ENCODE measurements at regions not wholly inside any gene's neighbourhood (a gene's known extent, or its start where the extent isn't known, plus 50 kb on each side); places are given as distances from the start of the nearest gene placed in this dataset.
"Not testable (repeated sequence)": the region's sequence is repeated elsewhere in the genome, so short reads cannot be mapped to it uniquely, and the experiment has no call there.

DNA sequence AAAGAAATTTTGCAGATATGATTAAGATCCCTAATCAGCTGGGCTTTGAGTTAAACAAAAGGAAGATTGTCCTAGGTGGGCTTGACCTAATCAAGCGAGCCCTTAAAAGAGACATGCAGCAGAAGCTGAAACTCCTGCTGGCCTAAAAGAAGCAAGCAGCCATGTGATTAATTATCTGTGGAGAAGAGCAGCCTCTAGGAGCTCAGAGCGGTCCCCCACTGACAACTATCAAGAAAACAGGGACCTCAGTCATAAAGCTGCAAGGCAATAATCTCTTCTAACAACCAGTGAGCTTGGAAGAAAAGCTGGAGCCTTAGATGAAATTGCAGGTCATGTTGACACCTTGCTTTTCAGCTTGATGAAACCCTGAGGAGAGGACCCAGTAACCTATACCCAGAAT is 288.9 kb upstream of the CLEC14A start:
- intact Hi-C loops (cut with DNase I): no loop called here
- DNase-seq (ENCODE audit: low spot score): no peak

DNA sequence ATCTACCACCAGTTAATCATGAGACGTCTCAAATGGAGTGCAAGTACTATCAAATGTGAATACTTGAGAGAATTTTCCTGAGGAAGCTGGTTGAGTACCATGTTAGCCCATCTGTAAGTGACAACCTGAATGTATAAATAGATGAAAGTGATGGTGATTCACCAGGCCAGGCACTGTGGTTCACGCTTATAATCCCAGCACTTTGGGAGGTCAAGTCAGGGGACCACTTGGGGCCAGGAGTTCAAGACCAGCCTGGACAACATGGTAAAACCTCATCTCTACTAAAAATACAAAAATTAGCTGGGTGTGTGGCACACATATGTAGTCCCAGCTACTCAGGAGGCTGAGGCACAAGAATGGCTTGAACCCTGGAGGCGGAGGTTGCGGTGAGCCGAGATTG is 288.0 kb upstream of the CLEC14A start:
- DNase-seq (ENCODE audit: low spot score); intact Hi-C loops (cut with DNase I): not testable (repeated sequence)

DNA sequence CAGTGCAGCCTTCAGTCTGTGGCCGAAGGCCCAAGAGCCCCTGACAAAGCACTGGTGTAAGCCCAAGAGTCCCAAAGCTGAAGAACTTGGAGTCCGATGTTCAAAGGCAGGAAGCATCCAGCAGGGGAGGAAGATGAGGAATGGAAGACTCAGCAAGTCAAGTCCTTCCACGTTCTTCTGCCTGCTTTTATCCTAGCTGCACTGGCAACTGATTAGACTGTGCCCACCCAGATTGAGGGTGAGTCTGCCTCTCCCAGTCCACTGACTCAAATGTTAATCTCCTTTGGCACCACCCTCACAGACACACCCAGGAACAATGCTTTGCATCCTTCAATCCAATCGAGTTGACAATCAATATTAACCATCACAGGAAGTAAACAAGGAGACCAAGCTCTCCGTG is 282.2 kb upstream of the CLEC14A start:
- DNase-seq (ENCODE audit: low spot score); intact Hi-C loops (cut with DNase I): not testable (repeated sequence)

DNA sequence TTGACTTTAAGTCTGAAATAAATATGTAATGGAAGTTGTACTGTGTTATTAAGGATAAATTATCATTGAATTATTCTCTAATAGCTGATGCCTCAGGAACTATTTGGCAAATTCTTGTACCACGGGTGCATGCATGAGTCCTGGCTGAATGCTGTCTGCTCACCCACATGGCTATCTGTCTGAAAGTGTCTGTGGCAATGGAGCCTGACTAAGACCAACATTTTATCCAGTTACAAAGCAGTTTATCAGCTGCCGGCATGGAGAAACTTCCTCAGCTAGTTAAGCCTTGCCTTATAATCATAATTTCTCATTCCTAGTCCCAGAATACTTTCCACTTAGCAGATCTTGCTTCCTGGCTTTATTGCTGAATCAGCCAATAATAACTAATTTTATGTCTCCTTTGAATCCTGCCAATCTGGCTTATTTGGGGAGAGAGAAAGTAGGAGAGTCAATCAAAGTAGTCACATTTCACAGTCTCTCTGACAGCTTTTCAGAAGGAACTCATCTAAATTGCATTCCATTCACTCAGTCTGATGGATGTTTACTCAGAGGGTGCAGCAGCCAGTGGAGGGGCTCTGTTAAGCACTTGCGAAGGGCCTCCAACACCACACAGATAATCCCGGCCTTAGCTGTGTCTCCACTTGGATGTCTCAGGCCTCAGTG is 280.6 kb upstream of the CLEC14A start:
- no peak for DNase-seq (ENCODE audit: low spot score)
- intact Hi-C loops (cut with DNase I): no loop called here

DNA sequence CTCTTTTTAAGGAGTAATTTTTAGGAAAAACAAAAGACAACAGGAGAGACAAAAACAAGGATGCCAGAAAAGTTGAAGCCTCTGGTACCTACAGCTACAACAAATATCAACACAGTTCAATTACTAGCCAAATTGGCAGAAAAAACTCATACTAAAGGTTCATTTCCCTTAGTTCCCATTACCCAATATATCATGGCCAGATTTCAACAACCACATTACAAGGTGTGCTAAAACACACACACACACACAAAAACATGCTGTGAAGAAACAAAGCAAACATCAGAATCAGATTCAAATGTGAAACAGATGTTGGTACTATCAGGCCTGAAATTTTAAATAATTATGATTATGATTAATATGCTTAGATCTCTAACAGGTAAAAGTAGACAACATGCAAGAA is 272.7 kb upstream of the CLEC14A start:
- intact Hi-C loops (cut with DNase I): no loop called here
- DNase-seq (ENCODE audit: low spot score): no peak

DNA sequence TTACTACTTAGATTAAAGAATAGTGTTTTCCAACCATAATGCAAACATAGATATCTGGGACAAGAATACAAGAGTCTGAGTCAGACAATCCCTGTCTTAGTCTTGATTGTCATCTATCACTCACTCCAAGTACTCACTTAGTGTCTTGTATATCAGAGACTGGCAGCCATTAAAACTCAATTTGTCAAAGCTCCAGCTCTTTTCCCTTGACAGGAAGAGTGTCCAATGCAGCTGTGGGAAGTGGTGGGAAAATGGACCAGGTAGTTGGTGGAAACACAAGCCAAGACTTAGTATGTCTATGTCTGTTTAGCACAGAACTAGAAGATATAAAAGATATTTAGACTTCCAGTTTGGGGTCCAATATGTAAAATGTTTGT is 271.6 kb upstream of the CLEC14A start:
- intact Hi-C loops (cut with DNase I): no loop called here
- DNase-seq (ENCODE audit: low spot score): no peak

DNA sequence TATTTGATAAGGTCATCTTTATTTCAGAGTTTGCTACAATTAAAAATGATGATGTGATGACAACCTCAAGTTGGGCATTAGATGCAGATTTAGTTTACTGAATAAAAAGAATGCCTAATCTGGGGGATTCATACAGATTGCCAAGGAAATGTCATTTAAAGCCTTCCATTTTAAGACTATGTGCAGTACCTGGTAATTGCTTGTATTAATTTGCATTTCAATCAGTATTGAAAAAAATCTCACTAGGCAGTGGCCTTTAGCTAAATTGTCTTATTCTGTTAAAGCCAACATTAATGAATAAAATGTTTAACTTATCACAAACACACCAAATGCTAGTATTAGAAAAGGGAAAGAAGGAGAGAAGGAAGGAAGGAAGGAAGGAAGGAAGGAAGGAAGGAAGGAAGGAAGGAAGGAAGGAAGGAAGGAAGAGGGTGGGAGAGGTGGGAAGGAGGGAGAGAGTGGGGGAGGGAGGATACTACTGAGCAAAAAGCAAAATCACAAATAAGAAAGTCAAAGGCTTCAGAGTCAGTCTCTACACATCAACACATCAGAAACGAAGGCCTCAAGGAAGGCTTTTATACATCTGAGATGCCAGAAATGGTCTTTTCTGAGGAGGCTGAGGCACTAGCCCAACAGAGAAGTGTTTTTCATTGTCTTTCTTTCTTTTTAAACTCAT is 271.1 kb upstream of the CLEC14A start:
- intact Hi-C loops (cut with DNase I): no loop called here
- no peak for DNase-seq (ENCODE audit: low spot score)

DNA sequence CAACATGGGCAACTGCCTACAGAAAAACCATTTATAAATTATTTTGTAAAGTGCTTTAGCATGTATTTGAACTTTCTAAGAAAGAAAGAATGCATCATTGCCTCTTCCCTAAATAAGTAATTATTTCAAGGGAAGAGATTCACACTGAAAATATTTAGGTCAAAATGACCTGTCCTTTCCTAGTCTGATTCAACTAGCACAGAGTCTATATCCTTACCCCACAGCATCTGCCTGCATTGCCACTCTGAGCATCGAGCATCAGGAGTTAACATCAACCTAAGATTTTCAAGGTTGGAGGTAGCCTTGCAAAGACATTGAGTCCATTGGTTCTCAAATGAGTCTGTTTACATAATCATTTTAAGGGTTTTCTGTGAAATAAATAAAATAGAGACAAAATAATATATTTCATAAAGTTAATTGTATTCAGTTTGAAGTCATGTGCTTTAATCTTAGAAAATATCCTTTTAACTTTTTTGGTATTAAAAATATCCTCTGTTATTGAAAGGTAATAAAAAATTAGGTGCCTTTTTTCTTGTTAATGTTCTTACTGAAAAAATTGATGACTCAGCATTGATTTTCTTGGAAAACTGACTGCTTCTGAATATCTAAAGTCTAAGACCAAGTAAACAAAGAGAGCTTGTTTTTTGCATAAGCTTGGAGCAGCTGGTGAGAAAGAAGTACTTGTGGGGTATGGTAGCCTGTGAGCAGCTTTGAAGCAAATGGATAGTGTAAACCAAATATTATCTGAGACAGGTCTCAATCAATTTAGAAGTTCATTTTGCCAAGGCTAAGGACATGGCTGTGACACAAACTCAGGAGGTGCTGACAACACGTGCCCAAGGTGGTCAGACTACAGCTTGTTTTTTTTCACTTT is 269.0 kb upstream of the CLEC14A start:
- DNase-seq (ENCODE audit: low spot score): no peak
- intact Hi-C loops (cut with DNase I): no loop called here

DNA sequence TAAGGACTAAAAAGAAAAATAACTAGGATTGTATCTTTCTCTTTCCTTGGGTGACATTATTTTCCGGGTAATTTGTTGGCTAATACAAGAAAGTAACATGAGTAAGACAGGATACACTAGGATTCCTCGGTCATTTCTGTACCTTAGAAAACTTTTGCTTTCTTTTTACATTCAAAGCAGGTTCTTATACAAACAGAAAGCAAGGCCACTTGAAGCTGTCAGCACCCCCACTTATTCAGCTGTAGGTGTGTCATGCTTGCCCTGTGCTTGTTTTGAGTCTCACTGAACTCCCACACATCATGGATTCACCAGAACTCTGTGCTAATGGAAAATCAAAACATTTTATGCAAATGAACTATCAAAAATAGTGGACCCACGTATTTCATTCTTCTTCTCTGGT is 266.8 kb upstream of the CLEC14A start:
- intact Hi-C loops (cut with DNase I): no loop called here
- no peak for DNase-seq (ENCODE audit: low spot score)

DNA sequence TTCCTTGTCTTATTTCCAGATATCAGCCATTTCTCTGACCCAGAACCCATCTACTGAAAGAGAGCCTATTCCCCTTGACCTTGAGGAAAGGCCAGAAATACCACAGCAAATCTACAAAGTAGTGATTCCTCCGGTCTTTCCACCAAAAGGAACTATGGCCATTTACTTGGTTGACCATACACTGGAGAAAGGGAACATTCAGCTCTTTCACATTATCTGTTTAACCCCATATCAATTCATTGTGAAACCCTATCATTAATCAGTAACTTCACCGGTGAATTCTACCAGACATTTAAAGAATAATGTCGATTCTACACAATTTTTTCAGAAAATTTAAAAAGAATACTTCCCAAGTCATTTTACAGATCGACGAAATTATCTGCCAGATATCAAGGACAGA is 265.7 kb upstream of the CLEC14A start:
- DNase-seq (ENCODE audit: low spot score): no peak

DNA sequence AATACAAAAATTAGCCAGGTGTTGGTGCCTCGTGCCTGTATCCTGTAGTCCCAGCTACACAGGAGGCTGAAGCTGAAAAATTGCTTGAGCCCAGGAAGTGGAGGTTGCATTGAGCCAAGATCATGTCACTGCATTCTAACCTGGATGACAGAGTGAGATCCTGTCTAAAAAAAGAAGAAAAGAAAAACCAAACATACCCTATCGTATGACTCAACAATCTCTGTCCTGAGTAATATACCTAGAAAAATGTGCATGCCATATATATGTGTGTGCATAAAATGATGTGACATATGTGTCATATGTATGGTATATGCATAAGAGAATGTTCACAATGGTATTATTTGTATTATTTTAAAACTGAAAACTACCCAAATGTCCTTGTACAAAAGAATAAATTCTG is 261.5 kb upstream of the CLEC14A start:
- intact Hi-C loops (cut with DNase I): no loop called here
- DNase-seq (ENCODE audit: low spot score): no peak

More for the DNA sequence above, 265.7 kb upstream of the CLEC14A start:
- intact Hi-C loops (cut with DNase I): no loop called here

DNA sequence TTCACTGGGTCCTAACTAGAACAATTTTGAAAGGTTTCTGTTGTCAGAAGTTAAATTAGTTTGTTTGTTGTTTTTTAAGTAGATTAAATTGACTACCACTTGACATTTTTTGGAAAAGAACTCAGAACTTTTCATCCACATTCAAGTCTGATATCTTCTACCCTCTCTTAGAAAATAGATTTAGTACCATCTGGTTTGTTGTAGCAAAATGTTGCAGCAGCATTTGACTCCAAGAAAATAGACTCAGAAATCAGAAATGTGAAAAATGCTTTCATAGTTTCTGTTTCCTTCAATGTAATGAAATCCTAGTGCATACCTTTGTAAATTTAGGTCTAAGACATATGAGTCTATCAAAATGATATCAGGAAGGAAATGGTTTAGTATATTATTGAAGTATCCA is 256.3 kb upstream of the CLEC14A start:
- intact Hi-C loops (cut with DNase I): no loop called here
- no peak for DNase-seq (ENCODE audit: low spot score)

DNA sequence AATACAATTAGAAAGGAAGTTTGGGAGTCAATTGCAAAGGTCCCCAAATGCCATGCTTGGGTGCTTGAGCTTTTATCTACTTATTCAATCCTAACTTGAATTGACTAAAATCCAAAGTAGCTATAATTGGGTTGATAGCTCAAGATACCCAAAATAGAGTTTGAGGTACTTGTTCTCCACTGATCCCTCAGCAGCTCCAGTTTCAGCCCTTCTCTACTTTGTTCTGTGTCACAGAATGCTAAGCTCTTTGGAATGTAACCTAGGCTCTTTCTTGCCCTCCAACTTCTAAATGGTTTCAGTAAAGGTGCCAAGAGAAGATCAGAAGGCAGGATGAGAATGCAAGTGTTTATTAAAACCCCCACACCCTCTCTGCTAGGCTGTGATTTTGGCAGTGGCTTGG is 251.4 kb upstream of the CLEC14A start:
- intact Hi-C loops (cut with DNase I): no loop called here
- DNase-seq (ENCODE audit: low spot score): no peak

DNA sequence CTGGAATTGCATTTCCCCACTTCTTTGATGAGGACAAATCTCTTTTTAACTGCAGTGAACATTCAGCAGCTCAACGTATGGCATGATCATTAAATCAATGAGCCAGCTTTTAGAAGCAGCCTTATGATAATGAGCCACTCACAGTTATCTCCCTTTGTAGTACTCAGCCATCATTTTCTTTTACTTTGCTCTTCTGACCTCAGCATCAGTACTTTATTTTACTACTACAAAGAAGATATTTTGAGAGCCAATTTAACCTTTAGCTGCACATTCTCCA is 250.0 kb upstream of the CLEC14A start:
- no peak for DNase-seq (ENCODE audit: low spot score)
- intact Hi-C loops (cut with DNase I): no loop called here

DNA sequence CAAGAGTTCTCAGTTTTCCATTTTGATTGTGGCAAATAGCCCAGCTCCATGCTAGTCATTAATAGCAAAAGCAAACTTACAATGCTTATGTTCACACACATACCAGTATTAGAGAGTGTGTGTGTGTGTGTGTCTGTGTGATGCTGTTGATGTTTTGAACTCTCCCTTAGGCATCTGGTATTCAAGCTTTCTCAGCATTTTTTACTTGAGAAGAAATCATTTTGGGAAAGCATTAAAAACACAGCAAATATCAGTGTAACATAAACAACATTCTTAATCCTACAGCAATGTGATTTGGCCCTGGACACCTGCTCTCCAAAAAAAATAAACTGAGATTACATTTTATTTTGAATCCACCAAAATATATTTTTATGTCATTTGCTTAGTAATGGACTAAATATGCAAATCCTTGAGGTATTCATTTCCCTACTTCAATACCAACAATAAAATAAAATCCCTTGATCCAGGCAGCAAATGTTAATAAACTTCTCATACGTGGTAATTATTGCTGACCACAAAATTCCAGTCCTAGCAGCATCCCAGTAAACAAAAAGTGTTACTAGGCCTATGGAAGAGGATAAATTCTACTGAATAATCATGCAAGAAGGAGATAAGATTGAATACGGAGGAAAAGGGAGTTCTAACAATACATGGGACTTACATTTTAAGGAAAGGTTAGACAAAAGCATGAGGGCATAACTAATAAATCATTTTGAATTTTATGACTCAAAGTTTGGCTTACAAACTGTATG is 249.5 kb upstream of the CLEC14A start:
- DNase-seq (ENCODE audit: low spot score): no peak
- intact Hi-C loops (cut with DNase I): no loop called here

DNA sequence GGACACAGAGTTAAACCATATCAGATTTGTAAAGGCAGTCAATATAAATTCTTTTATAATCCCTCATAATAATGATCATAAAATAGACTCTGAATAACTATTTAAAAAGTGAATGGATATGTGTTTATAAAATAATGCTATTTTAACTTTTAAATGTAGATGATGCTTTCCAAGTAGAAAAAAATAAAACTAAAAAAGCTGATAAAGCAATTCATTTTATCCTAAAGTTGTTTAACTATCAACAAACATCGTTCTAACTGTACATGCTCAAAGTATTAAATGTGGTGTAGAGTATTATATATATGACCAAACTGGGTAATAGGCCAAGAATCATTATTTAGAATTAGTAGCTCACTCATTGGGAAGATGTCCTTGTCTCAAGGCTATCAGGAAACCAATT is 248.3 kb upstream of the CLEC14A start:
- DNase-seq (ENCODE audit: low spot score): no peak
- intact Hi-C loops (cut with DNase I): no loop called here

DNA sequence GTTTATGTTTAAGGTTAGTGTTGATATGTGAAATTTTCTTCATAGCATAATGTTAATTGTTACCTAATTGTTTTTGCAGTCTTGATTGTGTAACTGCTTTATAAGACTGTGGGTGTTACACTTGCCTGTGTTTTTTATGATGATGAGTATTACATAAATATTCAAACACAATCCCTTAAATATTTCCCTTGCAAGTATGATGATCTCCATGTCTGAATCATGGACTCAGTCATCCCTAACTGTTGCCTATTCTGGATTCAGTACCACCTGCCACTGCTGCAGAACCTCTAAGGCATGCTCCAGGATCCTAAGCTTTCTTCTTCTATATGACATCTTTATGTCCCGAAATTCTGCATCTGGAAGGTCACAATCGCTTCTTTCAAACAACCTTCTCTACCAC is 246.3 kb upstream of the CLEC14A start:
- DNase-seq (ENCODE audit: low spot score): no peak
- intact Hi-C loops (cut with DNase I): no loop called here

DNA sequence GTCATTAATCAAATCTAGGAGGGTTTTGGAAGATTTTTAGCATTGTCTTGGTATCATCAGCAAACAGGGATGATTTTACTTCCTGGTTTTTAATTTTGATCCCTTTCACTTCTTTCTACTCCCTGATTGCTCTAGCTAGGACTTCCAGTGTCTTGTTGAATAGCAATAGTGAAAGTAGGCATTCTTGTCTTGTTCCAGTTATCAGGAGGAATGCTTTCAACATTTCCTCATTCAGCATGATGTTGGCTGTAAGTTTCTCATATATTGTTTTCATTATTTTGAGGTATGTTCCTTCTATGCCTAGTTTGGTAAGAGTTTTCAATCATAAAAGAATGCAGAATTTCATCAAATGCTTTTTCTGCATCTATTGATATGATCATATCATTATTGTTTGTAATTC is 244.2 kb upstream of the CLEC14A start:
- DNase-seq (ENCODE audit: low spot score): no peak
- intact Hi-C loops (cut with DNase I): no loop called here

DNA sequence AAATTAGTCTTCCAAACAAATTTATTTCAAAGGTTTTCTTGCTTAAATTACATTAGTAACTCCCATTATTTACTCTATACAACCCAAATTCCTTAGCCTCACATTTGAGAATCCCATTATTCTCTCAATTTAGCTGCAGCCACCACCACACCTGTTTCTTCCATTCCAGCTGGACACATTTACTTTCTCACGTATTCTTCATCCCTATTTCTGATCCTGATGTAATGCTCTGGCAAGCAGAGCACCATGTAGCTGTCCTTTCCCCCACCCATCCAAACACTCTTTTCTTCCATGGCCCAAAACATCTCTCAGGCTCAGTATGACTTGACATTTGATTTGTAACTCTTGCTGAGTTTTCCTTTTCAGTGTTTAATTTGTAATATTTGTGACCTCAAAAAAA is 240.2 kb upstream of the CLEC14A start:
- no peak for DNase-seq (ENCODE audit: low spot score)
- intact Hi-C loops (cut with DNase I): no loop called here

DNA sequence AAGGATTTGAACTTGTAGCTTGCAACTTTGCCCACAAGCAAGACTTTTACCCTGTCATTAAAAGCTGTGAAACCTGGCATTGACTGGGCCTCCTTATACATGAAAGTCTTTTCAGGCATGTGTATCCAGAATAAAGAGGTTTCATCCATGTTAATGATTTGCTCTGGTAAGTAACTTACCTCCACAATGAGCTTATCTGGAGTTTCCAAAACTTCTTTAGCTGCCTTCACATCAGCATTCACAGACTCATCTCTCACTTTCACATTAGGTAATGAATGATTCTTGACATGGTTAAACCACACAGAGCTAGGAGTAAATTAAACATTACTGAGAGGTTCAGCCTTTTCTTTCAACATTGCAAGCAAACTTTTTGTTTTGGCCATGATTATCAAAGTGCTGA is 234.4 kb upstream of the CLEC14A start:
- intact Hi-C loops (cut with DNase I): no loop called here
- no peak for DNase-seq (ENCODE audit: low spot score)

Data from posterior vena cava (tissue), 2 donors.